HepG2 (cell line): ENCODE measurements at regions not wholly inside any gene's neighbourhood (a gene's known extent, or its start where the extent isn't known, plus 50 kb on each side); places are given as distances from the start of the nearest gene placed in this dataset.

Experiments used
- ATAD3A ChIP-seq: sonication (generic); formaldehyde crosslinking; IDR thresholded peaks from 2 replicates; pipeline ENCODE4 v1.4.0; 2020; ENCODE audit warnings: missing genetic modification reagents
- ATF7 ChIP-seq, 2 experiments: fragments of 450-650 bp in 1 of 2; sonication (generic) in 1 of 2; formaldehyde crosslinking in 1 of 2; IDR thresholded peaks; 2 replicates each; pipeline versions ENCODE4 v1.4.0 to v1.6.1; 2016 to 2020; ENCODE audit warnings: antibody characterized with exemption in 1 of 2, mild to moderate bottlenecking in 1 of 2, missing genetic modification reagents in 1 of 2
- GLI4 ChIP-seq: sonication (generic); formaldehyde crosslinking; IDR thresholded peaks from 2 replicates; pipeline ENCODE4 v1.5.1; 2020; ENCODE audit warnings: missing genetic modification reagents, mild to moderate bottlenecking, moderate library complexity, borderline replicate concordance
- HIVEP1 ChIP-seq: sonication (generic); formaldehyde crosslinking; IDR thresholded peaks from 2 replicates; pipeline ENCODE4 v1.4.0; 2020; ENCODE audit warnings: mild to moderate bottlenecking, missing genetic modification reagents
- KLF6 ChIP-seq: IDR thresholded peaks from 2 replicates; pipeline ENCODE4 v1.8.0; 2016; ENCODE audit warnings: missing biosample characterization, missing genetic modification reagents
- MTF1 ChIP-seq: sonication (generic); formaldehyde crosslinking; IDR thresholded peaks from 2 replicates; pipeline ENCODE4 v1.5.0; 2020; ENCODE audit warnings: missing genetic modification reagents
- RNF2 ChIP-seq: fragments of 450-650 bp; conservative IDR thresholded peaks from 2 replicates; pipeline ENCODE4 v1.6.1; 2016; ENCODE audit warnings: low read depth
- SOX6 ChIP-seq, 2 experiments: fragments of 450-650 bp in 1 of 2; sonication (generic) in 1 of 2; formaldehyde crosslinking in 1 of 2; IDR thresholded peaks; 2 replicates each; pipeline versions ENCODE4 v1.4.0 to v1.6.1; 2017 to 2020; ENCODE audit warnings: antibody characterized with exemption in 1 of 2, mild to moderate bottlenecking in 1 of 2, missing genetic modification reagents in 1 of 2
- TARDBP ChIP-seq: sonication (generic); formaldehyde crosslinking; IDR thresholded peaks from 2 replicates; pipeline ENCODE4 v1.8.0; 2022; ENCODE audit warnings: mild to moderate bottlenecking, missing genetic modification reagents
- TGIF2 ChIP-seq: IDR thresholded peaks from 2 replicates; pipeline ENCODE4 v1.6.1; 2016; ENCODE audit warnings: control low read depth, missing compliant biosample characterization
- YEATS2 ChIP-seq: sonication (generic); formaldehyde crosslinking; IDR thresholded peaks from 2 replicates; pipeline ENCODE4 v1.4.0; 2020; ENCODE audit warnings: missing genetic modification reagents, borderline replicate concordance
- ZIK1 ChIP-seq: sonication (generic); formaldehyde crosslinking; IDR thresholded peaks from 2 replicates; pipeline ENCODE4 v1.5.0; 2020; ENCODE audit warnings: mild to moderate bottlenecking, low read depth, missing genetic modification reagents, borderline replicate concordance
- ZMYM4 ChIP-seq: sonication (generic); formaldehyde crosslinking; IDR thresholded peaks from 2 replicates; pipeline ENCODE4 v1.8.1; 2023; ENCODE audit warnings: mild to moderate bottlenecking, missing genetic modification reagents
- ZNF12 ChIP-seq: sonication (generic); formaldehyde crosslinking; IDR thresholded peaks from 2 replicates; pipeline ENCODE4 v1.5.0; 2020; ENCODE audit warnings: missing genetic modification reagents
- ZNF121 ChIP-seq: sonication (generic); formaldehyde crosslinking; IDR thresholded peaks from 2 replicates; pipeline ENCODE4 v1.5.0; 2020; ENCODE audit warnings: mild to moderate bottlenecking, missing genetic modification reagents
- ZNF225 ChIP-seq: sonication (generic); formaldehyde crosslinking; IDR thresholded peaks from 2 replicates; pipeline ENCODE4 v1.4.0; 2020; ENCODE audit warnings: mild to moderate bottlenecking, missing genetic modification reagents
- TF ChIP-seq, protein P1 (sequence below): sonication (generic); formaldehyde crosslinking; IDR thresholded peaks from 2 replicates; pipeline ENCODE4 v1.5.0; 2020; ENCODE audit warnings: missing genetic modification reagents, mild to moderate bottlenecking, borderline replicate concordance
- TF ChIP-seq, protein P2 (sequence below): IDR thresholded peaks from 2 replicates; pipeline ENCODE4 v1.4.0; 2020; ENCODE audit warnings: mild to moderate bottlenecking, missing genetic modification reagents
- TF ChIP-seq, protein P3 (sequence below): sonication (generic); formaldehyde crosslinking; IDR thresholded peaks from 2 replicates; pipeline ENCODE4 v1.4.0; 2020; ENCODE audit warnings: mild to moderate bottlenecking, missing genetic modification reagents
- TF ChIP-seq, protein P4 (sequence below): IDR thresholded peaks from 2 replicates; pipeline ENCODE4 v1.6.1; 2016; ENCODE audit warnings: low read depth, borderline replicate concordance
- TF ChIP-seq, protein P5 (sequence below): sonication (generic); formaldehyde crosslinking; IDR thresholded peaks from 2 replicates; pipeline ENCODE4 v1.5.0; 2020; ENCODE audit warnings: mild to moderate bottlenecking, missing genetic modification reagents

DNA sequence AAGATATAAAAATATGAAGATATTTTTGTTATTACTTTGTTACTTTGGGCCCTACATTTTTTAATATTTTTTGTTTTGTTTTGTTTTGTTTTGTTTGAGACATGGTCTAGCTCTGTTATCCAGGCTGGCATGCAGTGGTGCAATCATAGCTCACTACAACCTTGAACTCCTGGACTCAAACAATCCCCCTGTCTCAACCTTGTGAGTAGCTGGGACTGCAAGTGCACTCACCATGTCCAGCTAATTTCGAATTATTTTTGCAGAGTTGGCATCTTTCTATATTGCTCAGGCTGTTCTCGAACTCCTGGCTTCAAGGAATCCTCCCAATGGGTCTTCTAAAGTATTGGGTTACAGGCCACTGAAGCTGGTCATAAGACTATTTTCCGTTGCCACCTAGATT is 603.6 kb upstream of the PIK3C3 start (continued):
- TF ChIP-seq, protein P1, sequence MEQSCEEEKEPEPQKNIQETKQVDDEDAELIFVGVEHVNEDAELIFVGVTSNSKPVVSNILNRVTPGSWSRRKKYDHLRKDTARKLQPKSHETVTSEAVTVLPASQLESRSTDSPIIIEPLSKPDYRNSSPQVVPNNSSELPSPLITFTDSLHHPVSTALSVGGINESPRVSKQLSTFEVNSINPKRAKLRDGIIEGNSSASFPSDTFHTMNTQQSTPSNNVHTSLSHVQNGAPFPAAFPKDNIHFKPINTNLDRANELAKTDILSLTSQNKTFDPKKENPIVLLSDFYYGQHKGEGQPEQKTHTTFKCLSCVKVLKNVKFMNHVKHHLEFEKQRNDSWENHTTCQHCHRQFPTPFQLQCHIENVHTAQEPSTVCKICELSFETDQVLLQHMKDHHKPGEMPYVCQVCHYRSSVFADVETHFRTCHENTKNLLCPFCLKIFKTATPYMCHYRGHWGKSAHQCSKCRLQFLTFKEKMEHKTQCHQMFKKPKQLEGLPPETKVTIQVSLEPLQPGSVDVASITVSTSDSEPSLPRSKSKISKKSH (CRISPR knock-in tag) = no peak
- TF ChIP-seq ZMYM4 (peak; percentile 44; the same call in 1 of the 2 replicates), ZNF12 (CRISPR knock-in tag) (no peak), TARDBP (CRISPR knock-in tag) (no peak), ZNF225 (CRISPR knock-in tag) (no peak), SOX6 (IDR thresholded peaks at IDR 0.05) (no peak), SOX6 (CRISPR knock-in tag; IDR thresholded peaks at IDR 0.05) (peak; percentile 61), ATAD3A (CRISPR knock-in tag) (no peak), ZNF121 (CRISPR knock-in tag) (no peak), RNF2 (no peak), TGIF2 (CRISPR knock-in tag) (no peak), KLF6 (no peak), GLI4 (CRISPR knock-in tag) (no peak), ZIK1 (CRISPR knock-in tag) (no peak), YEATS2 (CRISPR knock-in tag) (no peak), HIVEP1 (CRISPR knock-in tag) (no peak), ATF7 (IDR thresholded peaks at IDR 0.05) (no peak), ATF7 (CRISPR knock-in tag; IDR thresholded peaks at IDR 0.05) (no peak), MTF1 (no peak)
- TF ChIP-seq, protein P2, sequence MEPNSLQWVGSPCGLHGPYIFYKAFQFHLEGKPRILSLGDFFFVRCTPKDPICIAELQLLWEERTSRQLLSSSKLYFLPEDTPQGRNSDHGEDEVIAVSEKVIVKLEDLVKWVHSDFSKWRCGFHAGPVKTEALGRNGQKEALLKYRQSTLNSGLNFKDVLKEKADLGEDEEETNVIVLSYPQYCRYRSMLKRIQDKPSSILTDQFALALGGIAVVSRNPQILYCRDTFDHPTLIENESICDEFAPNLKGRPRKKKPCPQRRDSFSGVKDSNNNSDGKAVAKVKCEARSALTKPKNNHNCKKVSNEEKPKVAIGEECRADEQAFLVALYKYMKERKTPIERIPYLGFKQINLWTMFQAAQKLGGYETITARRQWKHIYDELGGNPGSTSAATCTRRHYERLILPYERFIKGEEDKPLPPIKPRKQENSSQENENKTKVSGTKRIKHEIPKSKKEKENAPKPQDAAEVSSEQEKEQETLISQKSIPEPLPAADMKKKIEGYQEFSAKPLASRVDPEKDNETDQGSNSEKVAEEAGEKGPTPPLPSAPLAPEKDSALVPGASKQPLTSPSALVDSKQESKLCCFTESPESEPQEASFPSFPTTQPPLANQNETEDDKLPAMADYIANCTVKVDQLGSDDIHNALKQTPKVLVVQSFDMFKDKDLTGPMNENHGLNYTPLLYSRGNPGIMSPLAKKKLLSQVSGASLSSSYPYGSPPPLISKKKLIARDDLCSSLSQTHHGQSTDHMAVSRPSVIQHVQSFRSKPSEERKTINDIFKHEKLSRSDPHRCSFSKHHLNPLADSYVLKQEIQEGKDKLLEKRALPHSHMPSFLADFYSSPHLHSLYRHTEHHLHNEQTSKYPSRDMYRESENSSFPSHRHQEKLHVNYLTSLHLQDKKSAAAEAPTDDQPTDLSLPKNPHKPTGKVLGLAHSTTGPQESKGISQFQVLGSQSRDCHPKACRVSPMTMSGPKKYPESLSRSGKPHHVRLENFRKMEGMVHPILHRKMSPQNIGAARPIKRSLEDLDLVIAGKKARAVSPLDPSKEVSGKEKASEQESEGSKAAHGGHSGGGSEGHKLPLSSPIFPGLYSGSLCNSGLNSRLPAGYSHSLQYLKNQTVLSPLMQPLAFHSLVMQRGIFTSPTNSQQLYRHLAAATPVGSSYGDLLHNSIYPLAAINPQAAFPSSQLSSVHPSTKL (CRISPR knock-in tag) = peak; percentile 80
- TF ChIP-seq, protein P3, sequence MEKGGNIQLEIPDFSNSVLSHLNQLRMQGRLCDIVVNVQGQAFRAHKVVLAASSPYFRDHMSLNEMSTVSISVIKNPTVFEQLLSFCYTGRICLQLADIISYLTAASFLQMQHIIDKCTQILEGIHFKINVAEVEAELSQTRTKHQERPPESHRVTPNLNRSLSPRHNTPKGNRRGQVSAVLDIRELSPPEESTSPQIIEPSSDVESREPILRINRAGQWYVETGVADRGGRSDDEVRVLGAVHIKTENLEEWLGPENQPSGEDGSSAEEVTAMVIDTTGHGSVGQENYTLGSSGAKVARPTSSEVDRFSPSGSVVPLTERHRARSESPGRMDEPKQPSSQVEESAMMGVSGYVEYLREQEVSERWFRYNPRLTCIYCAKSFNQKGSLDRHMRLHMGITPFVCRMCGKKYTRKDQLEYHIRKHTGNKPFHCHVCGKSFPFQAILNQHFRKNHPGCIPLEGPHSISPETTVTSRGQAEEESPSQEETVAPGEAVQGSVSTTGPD (CRISPR knock-in tag) = no peak
- TF ChIP-seq, protein P4, sequence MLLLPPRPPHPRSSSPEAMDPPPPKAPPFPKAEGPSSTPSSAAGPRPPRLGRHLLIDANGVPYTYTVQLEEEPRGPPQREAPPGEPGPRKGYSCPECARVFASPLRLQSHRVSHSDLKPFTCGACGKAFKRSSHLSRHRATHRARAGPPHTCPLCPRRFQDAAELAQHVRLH = no peak
- TF ChIP-seq, protein P5, sequence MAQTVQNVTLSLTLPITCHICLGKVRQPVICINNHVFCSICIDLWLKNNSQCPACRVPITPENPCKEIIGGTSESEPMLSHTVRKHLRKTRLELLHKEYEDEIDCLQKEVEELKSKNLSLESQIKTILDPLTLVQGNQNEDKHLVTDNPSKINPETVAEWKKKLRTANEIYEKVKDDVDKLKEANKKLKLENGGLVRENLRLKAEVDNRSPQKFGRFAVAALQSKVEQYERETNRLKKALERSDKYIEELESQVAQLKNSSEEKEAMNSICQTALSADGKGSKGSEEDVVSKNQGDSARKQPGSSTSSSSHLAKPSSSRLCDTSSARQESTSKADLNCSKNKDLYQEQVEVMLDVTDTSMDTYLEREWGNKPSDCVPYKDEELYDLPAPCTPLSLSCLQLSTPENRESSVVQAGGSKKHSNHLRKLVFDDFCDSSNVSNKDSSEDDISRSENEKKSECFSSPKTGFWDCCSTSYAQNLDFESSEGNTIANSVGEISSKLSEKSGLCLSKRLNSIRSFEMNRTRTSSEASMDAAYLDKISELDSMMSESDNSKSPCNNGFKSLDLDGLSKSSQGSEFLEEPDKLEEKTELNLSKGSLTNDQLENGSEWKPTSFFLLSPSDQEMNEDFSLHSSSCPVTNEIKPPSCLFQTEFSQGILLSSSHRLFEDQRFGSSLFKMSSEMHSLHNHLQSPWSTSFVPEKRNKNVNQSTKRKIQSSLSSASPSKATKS (CRISPR knock-in tag) = no peak
